Activated CD4-positive, alpha-beta T cell treated with anti-CD3 and anti-CD28 coated beads, Interleukin-2, amount 50 U/mL, for 48 hours (primary cell): ENCODE measurements at regions not wholly inside any gene's neighbourhood (a gene's known extent, or its start where the extent isn't known, plus 50 kb on each side); places are given as distances from the start of the nearest gene placed in this dataset.

ENCODE experiments used
- DNase-seq, 2 experiments: peaks; one replicate each; pipeline ENCODE4 v3.0.0-alpha.2; 2020

GRCh38 chr22:47296405-47297260 is 534.2 kb downstream of the TBC1D22A start:
- DNase-seq: peak in 1 of 2 experiments; percentile 6

- DNase-seq: no peak
These were observed 533.5 kb downstream of the TBC1D22A start for GRCh38 chr22:47295982-47296381.

DNA sequence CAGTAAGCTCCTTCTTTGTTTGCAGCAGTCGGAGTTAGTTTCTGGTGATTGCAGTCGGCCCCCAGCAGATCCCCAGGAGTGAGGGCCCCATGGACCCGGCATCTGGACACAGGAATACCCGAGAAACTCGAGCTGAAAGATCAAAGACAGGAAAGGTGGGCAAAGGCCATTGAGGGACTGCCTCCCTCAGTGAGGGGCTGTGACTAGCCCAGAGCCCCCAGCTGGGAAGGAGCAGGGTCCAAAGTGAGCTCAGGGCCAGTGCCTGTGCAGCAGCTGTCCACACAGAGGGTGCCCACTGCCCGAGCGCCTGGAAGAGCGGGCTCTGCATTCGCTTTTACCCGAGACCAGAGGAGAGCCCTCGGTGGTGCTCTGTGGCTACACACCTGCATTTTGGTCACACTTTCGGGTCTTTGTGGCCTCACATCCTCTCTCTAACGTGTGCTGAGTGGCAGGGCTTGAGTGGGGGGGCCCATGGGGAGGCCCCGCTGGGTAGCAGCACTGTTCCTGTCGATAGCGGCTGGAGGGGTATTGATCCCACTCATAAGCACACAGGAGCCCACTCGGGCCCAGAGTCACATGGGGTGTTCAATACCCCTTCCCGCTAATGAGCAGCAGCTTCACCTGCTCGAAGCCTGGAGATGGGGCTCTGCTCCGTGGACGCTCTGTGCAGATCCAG is 532.9 kb downstream of the TBC1D22A start:
- no peak for DNase-seq

GRCh38 chr22:47294576-47294975 is 532.1 kb downstream of the TBC1D22A start:
- DNase-seq: no peak

- no peak for DNase-seq
These were observed 531.7 kb downstream of the TBC1D22A start for GRCh38 chr22:47294222-47294532.

DNA sequence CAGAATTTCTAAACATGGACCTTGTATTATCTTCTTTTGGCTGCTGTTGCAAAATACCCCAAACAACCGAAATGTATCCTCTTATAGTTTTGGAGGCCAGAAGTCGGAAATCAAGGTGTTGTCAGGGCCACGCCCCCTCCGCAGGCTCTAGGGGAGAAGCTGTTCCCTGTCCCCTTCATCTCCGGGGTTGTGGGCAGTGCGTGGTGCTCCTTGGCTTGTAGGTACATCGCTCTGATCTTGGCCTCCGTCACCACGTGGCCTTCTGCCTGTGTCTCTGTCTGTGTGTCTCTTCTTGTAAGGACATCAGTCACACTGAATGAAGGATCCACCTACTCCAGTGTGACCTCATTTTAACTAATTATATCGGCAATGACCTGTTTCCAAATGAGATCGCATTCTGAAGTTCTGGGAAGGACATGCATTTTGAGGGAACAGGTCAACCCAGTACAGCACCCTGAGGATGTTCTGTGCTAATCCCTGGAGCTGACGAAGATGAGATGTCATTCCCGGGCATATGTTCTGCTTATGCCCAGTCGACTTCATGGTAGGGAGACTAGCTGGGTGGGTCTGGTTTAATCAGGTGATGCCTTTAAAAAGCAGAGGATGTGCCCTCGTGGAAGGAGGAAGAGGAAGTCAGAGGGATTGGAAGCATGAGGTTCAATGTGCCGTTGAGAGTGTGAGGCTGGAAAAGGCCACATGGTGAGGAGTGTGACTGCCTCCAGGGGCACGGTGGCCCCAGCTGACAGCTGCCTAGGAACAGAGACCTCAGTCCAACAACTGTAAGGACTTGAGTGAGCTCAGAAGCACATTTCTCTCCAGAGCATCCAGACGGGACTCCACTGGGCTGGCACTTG is 531.1 kb downstream of the TBC1D22A start:
- DNase-seq: no peak

GRCh38 chr22:47292546-47293320 is 530.3 kb downstream of the TBC1D22A start:
- DNase-seq: no peak

GRCh38 chr22:47291565-47292495 is 529.4 kb downstream of the TBC1D22A start:
- DNase-seq: no peak

- no peak for DNase-seq
These were observed 528.4 kb downstream of the TBC1D22A start for GRCh38 chr22:47290706-47291430.

GRCh38 chr22:47289336-47289985 is 527.0 kb downstream of the TBC1D22A start:
- no peak for DNase-seq

- no peak for DNase-seq
These were observed 526.2 kb downstream of the TBC1D22A start for GRCh38 chr22:47288680-47289079.

DNA sequence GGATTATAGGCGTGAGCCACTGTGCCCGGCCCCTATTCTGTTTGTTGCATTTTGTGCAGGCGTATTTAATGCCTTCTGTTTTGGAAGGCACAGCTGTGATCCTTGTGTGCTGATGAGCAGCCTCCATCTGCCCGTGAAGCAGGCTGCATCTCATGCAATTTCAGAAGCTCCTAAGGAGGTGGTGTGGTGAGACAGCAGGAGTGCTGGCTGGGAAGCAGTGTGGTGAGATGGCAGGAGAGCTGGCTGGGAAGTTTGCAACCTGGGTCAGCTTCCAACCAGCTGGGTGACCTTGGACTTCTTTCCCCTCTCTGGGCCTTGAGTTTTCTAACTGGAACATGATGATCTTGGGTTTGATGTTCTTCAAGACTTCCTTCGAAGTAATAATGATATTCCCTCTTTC is 525.1 kb downstream of the TBC1D22A start:
- no peak for DNase-seq

DNA sequence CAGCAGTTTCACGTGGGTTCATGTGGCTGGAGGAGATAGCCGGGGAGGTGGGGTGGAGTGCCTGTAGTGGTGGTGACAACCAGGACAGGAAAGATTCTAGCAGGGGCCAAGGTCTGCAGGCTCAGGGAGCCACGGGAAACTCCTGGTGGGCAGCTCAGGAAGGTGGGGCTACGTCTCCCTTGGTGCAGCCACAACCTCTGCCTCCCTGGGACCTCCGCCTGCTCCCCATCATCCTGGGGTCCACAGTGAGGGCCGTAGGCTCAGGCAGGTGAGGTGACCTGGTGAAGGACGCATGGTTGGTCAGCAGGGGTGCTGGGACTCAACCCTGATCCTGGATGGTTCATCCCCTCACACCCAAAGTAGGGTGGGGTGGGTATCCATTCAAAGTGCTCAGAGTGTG is 524.1 kb downstream of the TBC1D22A start:
- no peak for DNase-seq

- no peak for DNase-seq
These were observed 523.5 kb downstream of the TBC1D22A start for GRCh38 chr22:47285981-47286380.

- no peak for DNase-seq
These were observed 522.4 kb downstream of the TBC1D22A start for GRCh38 chr22:47284822-47285221.

GRCh38 chr22:47284360-47284759 is 521.9 kb downstream of the TBC1D22A start:
- no peak for DNase-seq

- no peak for DNase-seq
These were observed 521.3 kb downstream of the TBC1D22A start for GRCh38 chr22:47283616-47284270.

- no peak for DNase-seq
These were observed 520.4 kb downstream of the TBC1D22A start for GRCh38 chr22:47282851-47283250.

DNA sequence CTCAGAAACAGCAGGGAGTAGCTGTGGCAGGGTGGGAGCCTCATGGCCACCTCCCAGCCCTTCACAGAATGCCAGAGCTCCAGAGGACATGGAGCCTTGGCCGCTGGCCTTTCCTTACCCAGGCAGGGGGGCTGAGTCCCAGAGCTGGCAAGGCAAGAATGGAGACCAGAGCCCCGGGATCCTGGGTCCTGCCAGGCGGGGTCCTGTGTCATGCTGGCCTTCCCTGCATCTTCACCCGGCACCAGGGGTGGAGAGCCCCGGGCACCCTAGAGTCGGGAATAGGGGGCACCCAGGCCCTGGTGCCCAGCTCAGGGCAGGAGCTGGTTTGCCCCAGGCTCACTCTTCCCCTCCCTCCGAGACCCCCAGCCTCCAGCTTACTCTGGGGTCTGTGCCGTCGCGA is 519.9 kb downstream of the TBC1D22A start:
- DNase-seq: no peak
